ENCODE measurements at regions not wholly inside any gene's neighbourhood (a gene's known extent, or its start where the extent isn't known, plus 50 kb on each side); places are given as distances from the start of the nearest gene placed in this dataset.

- no peaks in the 10 kb centered on the region for H4K20me1 ChIP-seq (ENCODE audit: insufficient read depth, low read length)
- no peak overlapping the region for H2AFZ ChIP-seq (replicated peaks; ENCODE audit: low read length, poor library complexity)
- H3K9me1 ChIP-seq (ENCODE audit: insufficient read depth, low read length), result no peaks in the 10 kb centered on the region
- H3K9ac ChIP-seq (ENCODE audit: low read depth, low read length), result no peak overlapping the region
- H3K79me1 ChIP-seq (ENCODE audit: low read depth in 1 of 2, low read length in 2 of 2), result no peaks in the 10 kb centered on the region
- no peak overlapping the region for H2BK15ac ChIP-seq (ENCODE audit: low read depth, low read length)
- no peaks in the 10 kb centered on the region for H3K9me3 ChIP-seq (ENCODE audit: control insufficient read depth, insufficient read depth, low read length)
- DNase-seq, result peak; percentile 52
- POLR2A ChIA-PET (ENCODE audit: unreplicated experiment), result no interaction called here
- intact Hi-C loops (cut with micrococcal nuclease), result no loop called here
- CTCF ChIA-PET, result no interaction called here
- no peak overlapping the region for H2BK5ac ChIP-seq (ENCODE audit: low read depth, low read length, poor library complexity, severe bottlenecking)
- no peak overlapping the region for H3K4me2 ChIP-seq (ENCODE audit: low read depth, low read length)
- no peak overlapping the region for H2AK5ac ChIP-seq (ENCODE audit: low read depth, low read length)
- dilution Hi-C loops (cut with HindIII; ENCODE audit: low sequenced_read_pairs, unreplicated experiment), result no loop called here
- no peak overlapping the region for H2BK20ac ChIP-seq (ENCODE audit: low read depth, low read length)
- H3K4ac ChIP-seq (ENCODE audit: low read depth, low read length), result no peak overlapping the region
- H3K27ac ChIP-seq (ENCODE audit: insufficient read depth, low read length), result no peak overlapping the region
- no peak overlapping the region for H3K56ac ChIP-seq (ENCODE audit: extremely low read depth, insufficient read depth, low read length)
- no peak overlapping the region for H4K91ac ChIP-seq (ENCODE audit: insufficient read depth, low read depth, low read length)
- no peaks in the 10 kb centered on the region for H3K4me1 ChIP-seq (ENCODE audit: control insufficient read depth, insufficient read depth, low read length)
- no TSS peak for BruUV-seq (replicated peaks)
- peak; percentile 56 for TF ChIP-seq RAD21 (IDR thresholded peaks at IDR 0.05; ENCODE audit: low read length)
- TF ChIP-seq, protein P1, sequence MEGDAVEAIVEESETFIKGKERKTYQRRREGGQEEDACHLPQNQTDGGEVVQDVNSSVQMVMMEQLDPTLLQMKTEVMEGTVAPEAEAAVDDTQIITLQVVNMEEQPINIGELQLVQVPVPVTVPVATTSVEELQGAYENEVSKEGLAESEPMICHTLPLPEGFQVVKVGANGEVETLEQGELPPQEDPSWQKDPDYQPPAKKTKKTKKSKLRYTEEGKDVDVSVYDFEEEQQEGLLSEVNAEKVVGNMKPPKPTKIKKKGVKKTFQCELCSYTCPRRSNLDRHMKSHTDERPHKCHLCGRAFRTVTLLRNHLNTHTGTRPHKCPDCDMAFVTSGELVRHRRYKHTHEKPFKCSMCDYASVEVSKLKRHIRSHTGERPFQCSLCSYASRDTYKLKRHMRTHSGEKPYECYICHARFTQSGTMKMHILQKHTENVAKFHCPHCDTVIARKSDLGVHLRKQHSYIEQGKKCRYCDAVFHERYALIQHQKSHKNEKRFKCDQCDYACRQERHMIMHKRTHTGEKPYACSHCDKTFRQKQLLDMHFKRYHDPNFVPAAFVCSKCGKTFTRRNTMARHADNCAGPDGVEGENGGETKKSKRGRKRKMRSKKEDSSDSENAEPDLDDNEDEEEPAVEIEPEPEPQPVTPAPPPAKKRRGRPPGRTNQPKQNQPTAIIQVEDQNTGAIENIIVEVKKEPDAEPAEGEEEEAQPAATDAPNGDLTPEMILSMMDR (conservative IDR thresholded peaks at IDR 0.05; ENCODE audit: low read depth, low read length), result peak; percentile 40; the same call in 1 of the 2 replicates
- TF ChIP-seq, protein P2, sequence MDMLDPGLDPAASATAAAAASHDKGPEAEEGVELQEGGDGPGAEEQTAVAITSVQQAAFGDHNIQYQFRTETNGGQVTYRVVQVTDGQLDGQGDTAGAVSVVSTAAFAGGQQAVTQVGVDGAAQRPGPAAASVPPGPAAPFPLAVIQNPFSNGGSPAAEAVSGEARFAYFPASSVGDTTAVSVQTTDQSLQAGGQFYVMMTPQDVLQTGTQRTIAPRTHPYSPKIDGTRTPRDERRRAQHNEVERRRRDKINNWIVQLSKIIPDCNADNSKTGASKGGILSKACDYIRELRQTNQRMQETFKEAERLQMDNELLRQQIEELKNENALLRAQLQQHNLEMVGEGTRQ (IDR thresholded peaks at IDR 0.05; ENCODE audit: low read depth, low read length), result no peak
- TF ChIP-seq SMC3 (IDR thresholded peaks at IDR 0.05; ENCODE audit: low read depth, low read length), result peak; percentile 37
- no peaks in the 10 kb centered on the region for H3K36me3 ChIP-seq (ENCODE audit: control insufficient read depth, insufficient read depth, low read length)
- in situ Hi-C loops (cut with MboI; ENCODE audit: low sequenced_read_pairs), result no loop called here
- H3K27me3 ChIP-seq (ENCODE audit: control insufficient read depth, insufficient read depth, low read length), result no peaks in the 10 kb centered on the region
- no peak overlapping the region for H3K23ac ChIP-seq (ENCODE audit: low read depth, low read length)
- no peak overlapping the region for H2BK120ac ChIP-seq (ENCODE audit: low read depth, low read length)
- ATAC-seq (ENCODE audit: low read depth), result no peak; the same call in 1 of the 2 replicates
- no peak overlapping the region for H2AK9ac ChIP-seq (replicated peaks; ENCODE audit: low read depth, low read length, poor library complexity)
- no peak overlapping the region for H3K18ac ChIP-seq (ENCODE audit: low read depth, low read length)
- H3K4me3 ChIP-seq (ENCODE audit: insufficient read depth, low read depth, low read length), result no peak overlapping the region
- no peak overlapping the region for H4K5ac ChIP-seq (ENCODE audit: low read depth, low read length)
- H3K14ac ChIP-seq (replicated peaks; ENCODE audit: low read depth, low read length), result no peak overlapping the region
- H4K8ac ChIP-seq (ENCODE audit: low read depth in 2 of 2, low read length in 2 of 2), result no peak overlapping the region
Measured at GRCh38 chr21:24076179-24076578, 1531.1 kb downstream of the MRPL39 start.

All from IMR-90 (cell line).